SK-N-SH (cell line): ENCODE measurements at regions not wholly inside any gene's neighbourhood (a gene's known extent, or its start where the extent isn't known, plus 50 kb on each side); places are given as distances from the start of the nearest gene placed in this dataset.

Source experiments
- CTCF ChIA-PET: fragments of 300-600, 350-600 bp; formaldehyde crosslinking; extraction: SDS; loops from one replicate; lab custom pipeline; 2021; lab: Yijun Ruan, JAX
- POLR2A ChIA-PET: fragments of 350-600 bp; sonication (Branson Sonifier 250); formaldehyde crosslinking; extraction: SDS; loops from one replicate; lab custom pipeline; 2020; ENCODE audit warnings: antibody characterized with exemption, inconsistent platforms; lab: Yijun Ruan, JAX
- DNase-seq: peaks from one replicate; pipeline ENCODE4 v3.0.0; 2012
- H2AFZ ChIP-seq: fragments of 200-600 bp; sonication (generic); 2 replicates; pipeline ENCODE4 v1.8.1; 2016; ENCODE audit warnings: antibody characterized with exemption, mild to moderate bottlenecking, low read depth
- H3F3A ChIP-seq: fragments of 200-600 bp; sonication (generic); replicated peaks from 2 replicates; pipeline ENCODE3; 2016; ENCODE audit warnings: antibody characterized with exemption, mild to moderate bottlenecking; ENCODE audit not compliant: insufficient read depth
- H3K27ac ChIP-seq, 2 experiments: fragments of 200-500 bp in 1 of 2; fragments of 200-600 bp in 1 of 2; sonication (Bioruptor generic) in 1 of 2; sonication (generic), shearing (Covaris generic) in 1 of 2; 2 replicates each; pipeline versions ENCODE4 v1.5.1 to v1.6.1; 2014 to 2016; ENCODE audit warnings: low read depth in 2 of 2, inconsistent platforms in 1 of 2, low read length in 1 of 2, mild to moderate bottlenecking in 1 of 2, mixed read lengths in 1 of 2
- H3K27me3 ChIP-seq: fragments of 200-600 bp; sonication (generic), shearing (Covaris generic); 2 replicates; pipeline ENCODE4 v1.6.1; 2016; ENCODE audit warnings: mixed run types; ENCODE audit not compliant: insufficient read depth
- H3K36me3 ChIP-seq, 2 experiments: fragments of 200-500 bp in 1 of 2; fragments of 200-600 bp in 1 of 2; sonication (Bioruptor generic) in 1 of 2; sonication (generic) in 1 of 2; replicated peaks in 1 of 2; 2 replicates each; pipeline versions ENCODE3 to v1.5.1; 2014 to 2016; ENCODE audit warnings: low read length in 1 of 2, mild to moderate bottlenecking in 1 of 2; ENCODE audit not compliant: insufficient read depth in 2 of 2, control insufficient read depth in 1 of 2
- H3K4me1 ChIP-seq, 2 experiments: fragments of 200-500 bp in 1 of 2; fragments of 200-600 bp in 1 of 2; sonication (Bioruptor generic) in 1 of 2; sonication (generic), shearing (Covaris generic) in 1 of 2; 2 replicates each; pipeline versions ENCODE4 v1.5.1 to v1.6.1; 2014 to 2016; ENCODE audit warnings: low read depth in 1 of 2, low read length in 1 of 2, mixed run types in 1 of 2; ENCODE audit not compliant: insufficient read depth in 2 of 2, control insufficient read depth in 1 of 2
- H3K4me2 ChIP-seq: fragments of 200-600 bp; sonication (generic), shearing (Covaris generic); 2 replicates; pipeline ENCODE4 v1.6.1; 2017; ENCODE audit warnings: mixed run types
- H3K4me3 ChIP-seq, 2 experiments: fragments of 200-500 bp in 1 of 2; fragments of 200-600 bp in 1 of 2; sonication (Bioruptor generic) in 1 of 2; sonication (generic), shearing (Covaris generic) in 1 of 2; 2 replicates each; pipeline versions ENCODE4 v1.5.1 to v1.8.1; 2014 to 2016; ENCODE audit warnings: low read depth in 2 of 2, inconsistent platforms in 1 of 2, low read length in 1 of 2, mild to moderate bottlenecking in 1 of 2, mixed read lengths in 1 of 2, moderate library complexity in 1 of 2
- H3K79me2 ChIP-seq: fragments of 200-600 bp; sonication (generic); 2 replicates; pipeline ENCODE4 v1.8.1; 2017; ENCODE audit warnings: mild to moderate bottlenecking; ENCODE audit not compliant: insufficient read depth
- H3K9ac ChIP-seq: fragments of 200-600 bp; sonication (generic); 2 replicates; pipeline ENCODE4 v1.6.1; 2017; ENCODE audit warnings: mixed run types
- H3K9me2 ChIP-seq: fragments of 200-600 bp; sonication (generic); 2 replicates; pipeline ENCODE4 v1.6.1; 2017; ENCODE audit warnings: mixed run types
- H3K9me3 ChIP-seq: fragments of 200-600 bp; sonication (generic); 2 replicates; pipeline ENCODE4 v1.6.1; 2017; ENCODE audit warnings: mixed run types, mild to moderate bottlenecking, moderate library complexity
- H4K20me1 ChIP-seq: fragments of 200-600 bp; sonication (generic); 2 replicates; pipeline ENCODE4 v1.6.1; 2017; ENCODE audit warnings: mild to moderate bottlenecking, mixed run types; ENCODE audit not compliant: insufficient read depth
- CTCF ChIP-seq: fragments of 200-600 bp; sonication (generic); IDR thresholded peaks from 2 replicates; pipeline ENCODE4 v1.6.1; 2017; ENCODE audit warnings: antibody characterized with exemption, mild to moderate bottlenecking, moderate library complexity
- ELF1 ChIP-seq: IDR thresholded peaks from 2 replicates; pipeline ENCODE4 v1.4.0; 2012
- EZH2phosphoT487 ChIP-seq: fragments of 200-600 bp; sonication (generic); IDR thresholded peaks from 2 replicates; pipeline ENCODE4 v1.6.1; 2017; ENCODE audit warnings: low read depth, mixed run types, mild to moderate bottlenecking, antibody characterized with exemption, moderate library complexity, borderline replicate concordance
- FOXM1 ChIP-seq: IDR thresholded peaks from 2 replicates; pipeline ENCODE4 v1.4.0; 2012; ENCODE audit warnings: low read depth, mild to moderate bottlenecking
- JUND ChIP-seq: IDR thresholded peaks from 2 replicates; pipeline ENCODE4 v1.4.0; 2012
- MAX ChIP-seq: IDR thresholded peaks from 2 replicates; pipeline ENCODE4 v1.4.0; 2012; ENCODE audit warnings: low read depth
- NRF1 ChIP-seq: IDR thresholded peaks from 2 replicates; pipeline ENCODE4 v1.6.1; 2012; ENCODE audit warnings: low read depth, mild to moderate bottlenecking, low read length
- PBX3 ChIP-seq: IDR thresholded peaks from 2 replicates; pipeline ENCODE4; 2012
- POLR2AphosphoS5 ChIP-seq: IDR thresholded peaks from 2 replicates; pipeline ENCODE4 v1.6.1; 2012; ENCODE audit warnings: low read depth, low read length
- RAD21 ChIP-seq: IDR thresholded peaks from 2 replicates; pipeline ENCODE4 v1.6.1; 2012; ENCODE audit warnings: mild to moderate bottlenecking, low read length
- REST ChIP-seq: IDR thresholded peaks from 2 replicates; pipeline ENCODE4 v1.6.1; 2012; ENCODE audit warnings: mild to moderate bottlenecking, low read depth, low read length, moderate library complexity
- RFX5 ChIP-seq: IDR thresholded peaks from 2 replicates; pipeline ENCODE4 v1.6.1; 2012; ENCODE audit warnings: mild to moderate bottlenecking, improper control_type of control experiment, low read length
- RXRA ChIP-seq: IDR thresholded peaks from 2 replicates; pipeline ENCODE4 v1.4.0; 2012; ENCODE audit warnings: low read depth, mild to moderate bottlenecking, borderline replicate concordance
- SIN3A ChIP-seq: IDR thresholded peaks from 2 replicates; pipeline ENCODE4 v1.6.1; 2012; ENCODE audit warnings: low read depth, mild to moderate bottlenecking, low read length, moderate library complexity, borderline replicate concordance
- SMC3 ChIP-seq: IDR thresholded peaks from 2 replicates; pipeline ENCODE4 v1.6.1; 2012; ENCODE audit warnings: low read depth, low read length, improper control_type of control experiment
- TAF1 ChIP-seq: IDR thresholded peaks from 2 replicates; pipeline ENCODE4 v1.6.1; 2012; ENCODE audit warnings: low read depth, mild to moderate bottlenecking, low read length, moderate library complexity, borderline replicate concordance
- TCF12 ChIP-seq: IDR thresholded peaks from 2 replicates; pipeline ENCODE4 v1.4.0; 2012
- USF2 ChIP-seq: fragments of 150-350 bp; IDR thresholded peaks from 2 replicates; pipeline ENCODE4 v1.6.1; 2017; ENCODE audit warnings: antibody characterized with exemption, low read length, low read depth, borderline replicate concordance
- ZBTB33 ChIP-seq: IDR thresholded peaks from 2 replicates; pipeline ENCODE4 v1.4.0; 2012; ENCODE audit warnings: low read depth, borderline replicate concordance
- WGBS: methylation state at CpG from one replicate; pipeline ENCODE4 v1.1.6; 2017; ENCODE audit warnings: low lambda C conversion rate; 5-methylcytosine and 5-hydroxymethylcytosine counted together

GRCh38 chr2:122804494-122804893, 1049.0 kb downstream of the TSN start:
- Histone ChIP-seq H3K4me3 (no peak overlapping the region), H3K36me3 (no peaks in the 10 kb centered on the region), H3K27me3 (no peaks in the 10 kb centered on the region), H4K20me1 (no peaks in the 10 kb centered on the region), H3K4me2 (no peak overlapping the region), H2AFZ (no peak overlapping the region), H3F3A (no peaks in the 10 kb centered on the region), H3K79me2 (no peaks in the 10 kb centered on the region)
- no peak for DNase-seq
- CTCF ChIA-PET: no interaction called here
- no peak for TF ChIP-seq EZH2phosphoT487
- no peak for TF ChIP-seq MAX
- no peak for TF ChIP-seq SIN3A
- TF ChIP-seq RXRA: no peak
- TF ChIP-seq REST: no peak
- TF ChIP-seq SMC3: no peak
- TF ChIP-seq USF2: no peak
- TF ChIP-seq PBX3: no peak
- TF ChIP-seq RAD21: no peak
- no peak for TF ChIP-seq POLR2AphosphoS5
- TF ChIP-seq ELF1: no peak
- TF ChIP-seq NRF1: no peak
- no peak for TF ChIP-seq CTCF
- TF ChIP-seq FOXM1: no peak
- TF ChIP-seq JUND: no peak
- TF ChIP-seq RFX5: no peak
- no peak for TF ChIP-seq ZBTB33
- no peak for TF ChIP-seq TAF1
- no peak for TF ChIP-seq TCF12
- TF ChIP-seq, all 33 proteins: peak for 0
- POLR2A ChIA-PET: no interaction called here
- 0 out of 2 replicates have a peak, but pooled peaks cover 3% of the 10 kb centered on the region for H3K9me3 ChIP-seq
- H3K27ac ChIP-seq: no peak overlapping the region
- 17% methylated on average over 4 of the region's 4 CpGs for WGBS
- no peaks in the 10 kb centered on the region for H3K4me1 ChIP-seq
- no peak overlapping the region for H3K9ac ChIP-seq
- no peaks in the 10 kb centered on the region for H3K9me2 ChIP-seq
